ENCODE measurements at regions not wholly inside any gene's neighbourhood (a gene's known extent, or its start where the extent isn't known, plus 50 kb on each side); places are given as distances from the start of the nearest gene placed in this dataset.

DNA sequence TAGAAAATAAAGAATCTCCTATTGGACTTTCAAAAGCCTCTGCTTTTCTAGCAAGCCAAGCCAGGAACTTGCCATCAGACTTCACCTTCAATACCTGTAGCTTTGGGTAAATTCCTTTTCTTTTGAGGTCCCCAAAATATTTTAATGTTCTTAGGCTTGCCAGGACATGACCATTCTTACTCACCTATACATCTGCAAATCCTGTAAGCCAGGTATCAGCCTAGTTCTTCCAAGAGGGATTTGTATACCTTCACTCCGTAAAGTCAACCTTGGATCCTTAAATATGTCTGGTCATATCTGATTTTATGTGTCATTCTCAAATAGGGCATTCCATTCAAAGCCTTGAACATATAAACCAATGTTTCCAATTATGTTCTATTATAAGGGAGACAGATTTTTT is 210.6 kb upstream of the CELF2 start:
- no peaks in the 10 kb centered on the region for H3K27me3 ChIP-seq (ENCODE audit: insufficient read depth, low read length)
- H3K9ac ChIP-seq (ENCODE audit: low read length): no peak overlapping the region
- H4K20me1 ChIP-seq (ENCODE audit: insufficient read depth, low read length): no peaks in the 10 kb centered on the region
- no peak overlapping the region for H3K4me3 ChIP-seq (ENCODE audit: insufficient read depth, low read depth, low read length)
- H3K27ac ChIP-seq (ENCODE audit: low read depth, low read length): no peak overlapping the region
- no peak overlapping the region for H3K4me2 ChIP-seq (ENCODE audit: low read length)
- no peak overlapping the region for H2AFZ ChIP-seq (ENCODE audit: low read depth, low read length)
- Mint-ChIP-seq H3K27me3 (ENCODE audit: low read depth, unreplicated experiment) (no peaks in the 10 kb centered on the region), H3K36me3 (ENCODE audit: low read depth, unreplicated experiment) (no peaks in the 10 kb centered on the region), H3K9me3 (ENCODE audit: unreplicated experiment) (no peaks in the 10 kb centered on the region), H3K27ac (ENCODE audit: unreplicated experiment) (no peak overlapping the region), H3K4me3 (ENCODE audit: unreplicated experiment) (no peak overlapping the region), H3K4me1 (ENCODE audit: low read depth, unreplicated experiment) (peaks cover 17% of the 10 kb centered on the region)
- no peaks in the 10 kb centered on the region for H3K36me3 ChIP-seq (ENCODE audit: insufficient read depth, low read length)
- peaks cover 10% of the 10 kb centered on the region for H3K4me1 ChIP-seq (ENCODE audit: insufficient read depth, low read length)
- no peaks in the 10 kb centered on the region for H3K79me2 ChIP-seq (ENCODE audit: insufficient read depth, low read length)
- TF ChIP-seq EZH2 (IDR thresholded peaks at IDR 0.05; ENCODE audit: insufficient read depth, low read length): no peak
- TF ChIP-seq, protein P1, sequence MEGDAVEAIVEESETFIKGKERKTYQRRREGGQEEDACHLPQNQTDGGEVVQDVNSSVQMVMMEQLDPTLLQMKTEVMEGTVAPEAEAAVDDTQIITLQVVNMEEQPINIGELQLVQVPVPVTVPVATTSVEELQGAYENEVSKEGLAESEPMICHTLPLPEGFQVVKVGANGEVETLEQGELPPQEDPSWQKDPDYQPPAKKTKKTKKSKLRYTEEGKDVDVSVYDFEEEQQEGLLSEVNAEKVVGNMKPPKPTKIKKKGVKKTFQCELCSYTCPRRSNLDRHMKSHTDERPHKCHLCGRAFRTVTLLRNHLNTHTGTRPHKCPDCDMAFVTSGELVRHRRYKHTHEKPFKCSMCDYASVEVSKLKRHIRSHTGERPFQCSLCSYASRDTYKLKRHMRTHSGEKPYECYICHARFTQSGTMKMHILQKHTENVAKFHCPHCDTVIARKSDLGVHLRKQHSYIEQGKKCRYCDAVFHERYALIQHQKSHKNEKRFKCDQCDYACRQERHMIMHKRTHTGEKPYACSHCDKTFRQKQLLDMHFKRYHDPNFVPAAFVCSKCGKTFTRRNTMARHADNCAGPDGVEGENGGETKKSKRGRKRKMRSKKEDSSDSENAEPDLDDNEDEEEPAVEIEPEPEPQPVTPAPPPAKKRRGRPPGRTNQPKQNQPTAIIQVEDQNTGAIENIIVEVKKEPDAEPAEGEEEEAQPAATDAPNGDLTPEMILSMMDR (IDR thresholded peaks at IDR 0.05; ENCODE audit: insufficient read depth, low read depth, low read length): no peak
- FAIRE-seq (no peak), DNase-seq (ENCODE audit: low read depth) (no peak)
- H3K9me3 ChIP-seq (ENCODE audit: insufficient read depth, low read depth, low read length): no peaks in the 10 kb centered on the region

DNA sequence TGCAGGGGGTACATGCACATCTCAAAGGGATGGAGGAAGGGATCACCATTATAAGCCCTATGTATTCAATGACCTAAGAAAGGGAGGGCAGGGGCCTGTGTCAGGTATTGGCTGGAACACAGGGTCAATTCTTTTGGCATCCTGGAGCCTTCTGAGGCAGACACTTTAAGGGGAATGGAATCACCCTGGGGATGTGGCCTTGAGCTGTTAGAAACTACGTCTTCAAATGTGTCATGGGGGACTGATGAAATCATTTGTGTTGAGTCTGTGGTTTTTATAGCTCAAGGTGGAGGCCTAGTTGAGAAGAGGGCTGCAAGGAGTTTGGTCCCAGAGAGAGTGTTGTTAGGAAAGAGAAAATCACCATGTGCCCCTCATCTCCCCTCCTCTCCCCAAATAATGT is 206.1 kb upstream of the CELF2 start:
- H2AFZ ChIP-seq (ENCODE audit: low read depth, low read length): no peak overlapping the region
- TF ChIP-seq, protein P1 (IDR thresholded peaks at IDR 0.05; ENCODE audit: insufficient read depth, low read depth, low read length): no peak
- TF ChIP-seq EZH2 (IDR thresholded peaks at IDR 0.05; ENCODE audit: insufficient read depth, low read length): no peak
- no peak overlapping the region for H3K4me3 ChIP-seq (ENCODE audit: insufficient read depth, low read depth, low read length)
- H3K27me3 ChIP-seq (ENCODE audit: insufficient read depth, low read length): no peaks in the 10 kb centered on the region
- no peak overlapping the region for H3K27ac ChIP-seq (ENCODE audit: low read depth, low read length)
- peaks cover 3% of the 10 kb centered on the region for H3K4me1 Mint-ChIP-seq (ENCODE audit: low read depth, unreplicated experiment)
- peaks cover 4% of the 10 kb centered on the region for H3K9me3 Mint-ChIP-seq (ENCODE audit: unreplicated experiment)
- peaks cover 5% of the 10 kb centered on the region for H3K4me1 ChIP-seq (ENCODE audit: insufficient read depth, low read length)
- H3K9me3 ChIP-seq (ENCODE audit: insufficient read depth, low read depth, low read length): no peaks in the 10 kb centered on the region
- H4K20me1 ChIP-seq (ENCODE audit: insufficient read depth, low read length): no peaks in the 10 kb centered on the region
- no peak overlapping the region for H3K4me2 ChIP-seq (ENCODE audit: low read length)
- DNase-seq (ENCODE audit: low read depth): no peak
- H3K9ac ChIP-seq (ENCODE audit: low read length): no peak overlapping the region
- H3K4me3 Mint-ChIP-seq (ENCODE audit: unreplicated experiment): no peak overlapping the region
- H3K27me3 Mint-ChIP-seq (ENCODE audit: low read depth, unreplicated experiment): no peaks in the 10 kb centered on the region
- no peaks in the 10 kb centered on the region for H3K36me3 ChIP-seq (ENCODE audit: insufficient read depth, low read length)
- no peaks in the 10 kb centered on the region for H3K36me3 Mint-ChIP-seq (ENCODE audit: low read depth, unreplicated experiment)
- no peak for FAIRE-seq
- H3K27ac Mint-ChIP-seq (ENCODE audit: unreplicated experiment): no peak overlapping the region
- H3K79me2 ChIP-seq (ENCODE audit: insufficient read depth, low read length): no peaks in the 10 kb centered on the region

DNA sequence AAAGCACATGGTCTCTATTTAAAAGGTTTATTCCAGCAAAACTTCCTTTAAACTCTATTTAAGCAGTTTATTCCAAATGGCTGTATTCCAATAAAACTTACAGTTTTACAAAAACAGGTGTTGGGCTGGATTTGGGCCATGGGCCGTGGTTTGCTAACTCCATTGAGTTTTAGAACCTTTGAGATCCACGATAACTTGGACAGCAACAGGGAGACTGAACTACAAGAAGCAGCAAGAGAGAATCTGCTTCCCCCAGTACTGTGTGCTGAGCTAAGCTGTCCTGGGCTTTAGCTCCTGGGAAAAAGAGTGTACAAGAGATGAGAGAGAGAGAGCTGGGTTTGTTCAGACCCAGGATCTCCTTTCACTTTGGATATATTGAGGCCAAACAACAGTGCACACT is 204.0 kb upstream of the CELF2 start:
- Histone ChIP-seq H3K9me3 (ENCODE audit: insufficient read depth, low read depth, low read length) (no peaks in the 10 kb centered on the region), H3K4me3 (ENCODE audit: insufficient read depth, low read depth, low read length) (no peak overlapping the region), H3K27ac (ENCODE audit: low read depth, low read length) (no peak overlapping the region), H3K79me2 (ENCODE audit: insufficient read depth, low read length) (no peaks in the 10 kb centered on the region), H3K36me3 (ENCODE audit: insufficient read depth, low read length) (no peaks in the 10 kb centered on the region), H3K4me2 (ENCODE audit: low read length) (no peak overlapping the region), H3K27me3 (ENCODE audit: insufficient read depth, low read length) (no peaks in the 10 kb centered on the region), H3K4me1 (ENCODE audit: insufficient read depth, low read length) (peaks cover 5% of the 10 kb centered on the region), H2AFZ (ENCODE audit: low read depth, low read length) (no peak overlapping the region), H3K9ac (ENCODE audit: low read length) (no peak overlapping the region), H4K20me1 (ENCODE audit: insufficient read depth, low read length) (no peaks in the 10 kb centered on the region)
- peaks cover 4% of the 10 kb centered on the region for H3K9me3 Mint-ChIP-seq (ENCODE audit: unreplicated experiment)
- no peaks in the 10 kb centered on the region for H3K27me3 Mint-ChIP-seq (ENCODE audit: low read depth, unreplicated experiment)
- TF ChIP-seq, protein P1 (IDR thresholded peaks at IDR 0.05; ENCODE audit: insufficient read depth, low read depth, low read length): no peak
- no peak for TF ChIP-seq EZH2 (IDR thresholded peaks at IDR 0.05; ENCODE audit: insufficient read depth, low read length)
- no peak overlapping the region for H3K4me3 Mint-ChIP-seq (ENCODE audit: unreplicated experiment)
- H3K4me1 Mint-ChIP-seq (ENCODE audit: low read depth, unreplicated experiment): no peaks in the 10 kb centered on the region
- H3K36me3 Mint-ChIP-seq (ENCODE audit: low read depth, unreplicated experiment): no peaks in the 10 kb centered on the region
- no peak overlapping the region for H3K27ac Mint-ChIP-seq (ENCODE audit: unreplicated experiment)
- no peak for FAIRE-seq
- DNase-seq (ENCODE audit: low read depth): no peak
